ENCODE measurements at regions not wholly inside any gene's neighbourhood (a gene's known extent, or its start where the extent isn't known, plus 50 kb on each side); places are given as distances from the start of the nearest gene placed in this dataset.

DNA sequence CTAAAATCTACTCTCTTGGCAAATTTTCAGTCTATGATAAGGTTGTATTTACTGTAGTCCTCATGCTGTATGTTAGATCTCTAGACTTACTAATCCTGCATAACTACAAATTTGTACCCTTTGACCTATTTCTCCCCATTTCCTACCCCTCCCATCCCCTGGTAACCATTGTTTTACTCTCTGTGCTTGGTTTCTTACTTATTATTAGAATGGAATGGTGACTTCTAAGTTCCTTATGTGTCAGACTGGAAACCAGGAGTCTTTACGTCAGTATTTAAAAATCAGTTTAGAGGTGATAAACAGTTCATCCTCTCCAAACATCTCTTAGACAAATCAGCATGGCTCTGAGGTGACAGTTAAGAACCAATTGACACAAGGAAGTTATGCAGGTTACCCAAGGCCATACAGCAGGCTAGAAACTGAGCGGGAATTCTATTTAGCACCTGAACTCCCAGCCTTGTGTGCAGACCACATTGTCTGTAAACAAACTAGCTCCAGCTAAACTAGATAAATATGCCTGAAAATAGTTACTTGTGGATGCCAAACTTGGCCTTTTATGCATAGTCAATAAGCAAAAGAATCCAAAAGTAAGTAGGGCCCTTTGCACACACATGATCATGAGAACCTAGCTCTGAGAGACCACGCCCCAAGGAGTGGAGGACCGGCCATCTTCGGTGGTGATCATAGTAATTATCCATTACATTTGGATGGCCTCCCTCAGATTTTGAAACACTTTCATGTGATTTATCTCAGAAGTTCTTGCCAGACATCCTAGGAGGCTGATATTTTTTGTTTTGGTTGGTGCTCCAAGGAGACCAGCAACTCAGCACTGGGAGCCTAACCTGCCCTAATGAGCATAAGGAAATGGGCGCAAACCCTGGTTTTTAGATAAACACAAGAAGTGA is 72.3 kb upstream of the BOC start:
- DNase-seq, result no peak

DNA sequence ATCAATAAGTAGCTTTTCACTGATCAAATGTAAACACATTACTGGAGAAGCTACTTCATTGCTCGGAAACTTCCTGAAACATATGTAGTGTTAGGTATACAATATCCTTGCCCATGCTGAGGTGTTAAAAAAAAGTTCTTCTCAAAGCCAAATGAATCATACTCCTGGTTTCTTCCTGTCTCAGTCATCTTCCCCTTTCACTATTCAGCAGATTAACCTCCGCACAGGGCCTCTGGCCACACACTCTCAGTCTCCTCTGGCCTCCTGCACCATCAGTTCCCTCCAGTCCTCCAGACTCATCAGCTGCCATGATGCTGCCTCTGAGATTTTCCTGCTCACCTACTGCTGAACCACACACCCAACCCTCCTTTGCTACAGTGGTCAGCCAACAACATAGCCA is 70.5 kb upstream of the BOC start:
- no peak for DNase-seq

DNA sequence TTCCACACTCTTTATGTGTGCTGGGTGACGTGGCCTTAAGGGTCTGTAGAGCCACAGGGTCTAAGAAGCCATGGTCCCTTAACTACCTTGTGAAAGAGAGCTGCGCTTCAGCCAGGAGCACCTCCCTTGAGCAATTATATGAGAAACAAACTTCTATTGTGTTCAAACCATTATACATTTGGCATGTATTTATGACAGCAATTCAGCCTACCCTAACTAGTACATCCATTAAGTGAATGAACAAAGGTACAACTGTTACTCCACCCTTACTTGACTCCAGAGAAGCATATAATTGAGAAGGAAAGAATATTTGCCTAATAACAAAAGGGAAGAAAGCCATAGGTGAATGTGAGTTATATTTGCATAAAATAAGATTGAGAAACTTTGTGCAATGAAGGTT is 69.8 kb upstream of the BOC start:
- DNase-seq, result no peak

DNA sequence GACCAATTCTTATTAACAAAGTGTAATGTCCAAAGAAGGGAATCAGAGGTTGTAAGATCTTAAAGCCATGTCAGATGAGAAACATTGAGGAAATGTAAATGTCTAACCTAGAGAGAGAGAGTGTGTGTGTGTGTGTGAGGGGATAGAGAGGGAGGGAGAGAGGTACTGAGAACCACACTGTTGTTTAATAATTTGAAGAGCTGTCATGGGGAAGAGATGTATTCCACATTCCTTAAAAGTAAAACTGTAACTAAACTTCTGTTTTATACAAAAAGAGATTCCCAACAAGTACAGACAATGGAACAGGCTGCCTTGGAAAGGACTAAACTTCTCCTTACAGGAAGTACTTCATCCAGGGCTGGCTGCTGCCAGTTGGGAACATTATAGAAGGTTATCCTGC is 68.9 kb upstream of the BOC start:
- no peak for DNase-seq

DNA sequence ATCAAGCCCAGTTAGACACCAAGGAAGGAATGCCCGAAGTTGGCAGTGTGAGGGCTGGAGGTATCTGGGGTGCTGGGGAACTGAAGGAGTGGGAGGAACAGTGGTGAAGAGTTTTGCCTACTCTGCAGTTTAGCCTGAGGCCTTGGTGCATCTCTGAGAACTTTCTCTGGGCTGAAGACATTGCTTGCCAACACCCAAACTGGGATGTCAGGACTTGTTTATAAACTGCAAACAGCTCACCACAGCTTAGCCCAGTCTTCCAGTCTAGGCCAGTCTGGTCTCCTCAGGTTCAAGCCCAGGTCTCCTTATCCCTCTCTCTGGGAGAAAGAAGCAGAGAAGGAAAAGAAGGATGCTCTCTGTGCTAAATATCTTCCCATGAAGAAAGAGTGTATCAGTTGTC is 68.0 kb upstream of the BOC start:
- DNase-seq, result no peak

DNA sequence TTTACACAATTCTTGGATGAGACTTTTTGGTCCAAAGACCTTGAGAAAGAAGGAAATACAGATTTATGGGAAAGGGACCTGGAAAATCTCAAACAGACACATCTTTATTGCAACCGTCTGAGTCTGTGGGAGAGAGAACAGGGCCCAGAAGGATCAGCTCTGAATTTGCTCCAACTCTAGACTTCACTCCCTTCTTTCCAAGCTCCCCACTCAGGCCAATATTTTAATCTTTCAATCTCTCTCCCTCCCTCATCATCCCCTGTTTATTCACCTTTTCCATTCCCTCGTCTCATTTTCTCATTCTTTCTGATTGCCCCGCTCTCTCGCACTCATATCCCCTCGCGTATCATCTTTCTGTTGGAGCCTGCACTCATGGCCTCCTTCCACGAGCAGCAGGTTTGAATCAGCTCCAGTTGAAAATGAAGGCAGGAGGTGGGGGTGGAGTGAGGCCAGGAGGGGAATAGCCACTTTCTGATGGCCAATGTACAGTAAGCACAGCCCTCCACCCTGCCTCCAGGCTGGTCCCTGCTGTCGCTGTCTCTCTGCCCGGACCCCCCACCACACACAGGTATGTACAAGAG is 63.6 kb upstream of the BOC start:
- DNase-seq, result no peak

DNA sequence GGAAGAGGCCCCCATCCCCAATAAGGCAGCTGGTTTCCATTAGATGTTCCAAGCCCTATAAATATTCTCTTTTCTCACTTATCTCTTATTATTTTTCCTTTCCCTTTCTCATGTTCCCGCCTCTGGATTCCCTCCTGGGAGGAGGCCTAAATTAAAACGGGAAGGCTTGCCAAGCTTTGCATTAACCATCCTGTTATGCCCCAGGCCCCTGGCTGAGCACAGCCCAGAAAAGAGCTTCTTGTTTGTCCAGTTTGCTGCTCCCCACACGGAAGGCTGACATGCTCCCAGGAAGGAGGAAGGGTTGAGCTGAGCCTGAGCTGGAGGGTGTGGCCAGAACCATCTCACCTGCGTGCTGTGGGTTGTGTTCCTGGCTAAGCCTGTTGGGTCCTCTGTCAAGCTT is 63.1 kb upstream of the BOC start:
- DNase-seq, result no peak

DNA sequence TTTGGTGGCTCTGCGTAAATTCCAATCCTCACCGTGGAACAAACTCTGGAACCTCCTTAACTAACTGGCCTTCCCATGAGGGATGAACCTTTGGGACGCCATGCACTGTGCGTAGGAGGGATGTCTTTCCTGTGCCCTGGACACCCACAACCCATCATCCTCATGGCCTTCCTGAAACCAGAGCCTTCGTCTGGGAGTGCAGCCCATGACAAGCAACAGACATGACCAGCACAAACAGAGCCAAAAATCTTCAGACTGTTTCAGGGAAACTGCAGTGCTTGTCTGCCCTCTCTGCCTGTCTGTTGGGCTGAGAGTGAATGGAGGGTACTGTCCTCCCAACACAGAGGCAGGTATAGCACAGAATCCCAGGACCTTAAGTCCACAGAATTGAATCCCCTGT is 61.1 kb upstream of the BOC start:
- no peak for DNase-seq

DNA sequence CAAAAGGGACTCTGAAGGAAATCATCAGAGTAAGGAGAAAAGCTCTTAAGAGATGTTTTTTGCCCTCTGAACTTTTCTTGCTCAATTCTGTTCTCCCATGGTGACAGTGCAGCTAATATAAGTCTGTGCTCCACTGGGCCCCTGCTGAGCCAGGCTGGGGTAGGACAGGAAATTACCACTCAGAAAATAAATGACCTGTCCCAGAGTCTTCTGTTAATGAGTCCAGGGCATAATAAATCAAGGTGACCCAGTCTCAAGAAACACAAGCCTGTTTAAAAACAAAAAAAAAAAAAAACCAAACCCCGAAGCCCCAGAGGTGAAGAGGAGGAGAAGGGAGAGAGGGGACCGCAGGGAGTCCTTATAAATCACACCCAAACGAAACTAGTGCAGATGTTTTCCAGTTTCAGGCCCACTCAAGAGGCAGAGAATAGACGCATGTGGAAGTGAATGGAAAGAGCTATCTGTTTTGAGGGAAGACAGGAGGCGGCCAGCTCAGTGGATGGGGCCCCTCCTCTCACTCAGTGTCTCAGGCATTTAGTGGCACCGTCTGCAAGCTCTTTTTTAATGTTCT is 59.8 kb upstream of the BOC start:
- DNase-seq, result no peak

DNA sequence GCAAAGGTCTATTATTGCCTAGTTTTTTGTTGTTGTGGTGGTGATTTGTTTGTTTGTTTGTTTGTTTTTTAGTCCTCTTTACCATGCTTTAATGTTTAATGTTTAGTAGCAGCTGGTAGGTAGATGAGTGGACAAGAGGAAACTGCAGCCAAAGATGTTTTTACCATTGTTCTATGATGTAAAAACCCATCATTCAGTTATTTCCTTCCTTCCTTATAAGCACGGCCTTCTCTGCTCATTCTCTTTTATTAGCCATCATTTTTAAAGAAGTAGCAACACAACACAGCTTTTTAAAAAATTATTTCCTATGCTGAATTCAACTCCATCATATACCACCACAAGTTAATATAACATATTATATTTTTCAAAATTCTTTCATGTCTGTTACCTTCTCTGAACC is 58.5 kb upstream of the BOC start:
- DNase-seq, result no peak

DNA sequence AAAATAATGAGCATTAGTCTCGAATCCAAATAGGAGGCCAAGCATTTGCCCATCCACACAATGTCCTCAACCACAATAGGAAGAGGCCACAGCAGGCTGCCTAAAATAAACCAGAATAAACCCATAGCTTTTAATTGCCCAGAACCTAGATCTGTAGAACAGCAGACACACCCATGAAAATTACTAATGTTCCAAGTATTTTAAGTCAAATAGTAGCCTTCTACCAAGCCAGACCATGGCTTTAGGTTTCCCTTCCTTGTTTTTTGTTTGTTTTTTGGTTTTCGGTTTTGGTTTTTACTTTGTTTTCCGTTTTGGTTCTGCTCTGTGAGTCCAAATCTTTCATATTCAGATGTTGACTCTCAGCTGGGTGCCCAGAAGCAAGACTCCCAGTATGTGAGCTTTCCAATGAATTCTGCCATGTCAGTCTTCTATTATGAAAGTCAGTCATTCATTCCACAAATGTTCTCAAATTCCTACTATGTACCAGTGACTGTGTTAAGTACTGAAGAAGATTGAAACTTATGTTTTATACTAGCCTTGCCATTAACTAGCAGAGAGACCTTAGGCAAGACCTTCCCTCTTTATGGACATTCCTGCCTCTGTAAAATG is 57.8 kb upstream of the BOC start:
- DNase-seq, result no peak

DNA sequence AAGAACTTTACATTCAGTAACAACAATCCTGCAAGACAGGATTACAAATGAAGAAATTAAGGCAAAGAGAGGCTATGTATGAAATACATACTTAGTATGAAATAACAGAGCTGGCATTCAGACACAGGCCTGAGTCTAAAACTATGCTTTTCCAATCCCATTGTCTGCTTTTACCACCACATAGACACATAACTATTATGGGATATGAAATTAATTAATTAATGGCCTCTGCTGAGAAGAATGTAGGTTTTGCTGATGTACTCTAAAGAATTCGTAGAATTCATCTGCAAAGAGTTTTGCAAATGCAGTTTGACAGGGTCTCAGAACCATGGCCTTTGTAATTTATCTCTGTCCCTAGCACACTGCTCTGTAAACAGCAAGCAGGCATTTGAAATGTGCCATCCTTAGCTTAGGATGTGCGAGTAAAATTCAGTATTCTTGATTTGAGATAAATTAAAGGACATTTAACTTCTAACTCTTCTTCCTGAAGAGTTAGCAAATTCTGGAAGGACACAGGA is 54.5 kb upstream of the BOC start:
- DNase-seq, result no peak

DNA sequence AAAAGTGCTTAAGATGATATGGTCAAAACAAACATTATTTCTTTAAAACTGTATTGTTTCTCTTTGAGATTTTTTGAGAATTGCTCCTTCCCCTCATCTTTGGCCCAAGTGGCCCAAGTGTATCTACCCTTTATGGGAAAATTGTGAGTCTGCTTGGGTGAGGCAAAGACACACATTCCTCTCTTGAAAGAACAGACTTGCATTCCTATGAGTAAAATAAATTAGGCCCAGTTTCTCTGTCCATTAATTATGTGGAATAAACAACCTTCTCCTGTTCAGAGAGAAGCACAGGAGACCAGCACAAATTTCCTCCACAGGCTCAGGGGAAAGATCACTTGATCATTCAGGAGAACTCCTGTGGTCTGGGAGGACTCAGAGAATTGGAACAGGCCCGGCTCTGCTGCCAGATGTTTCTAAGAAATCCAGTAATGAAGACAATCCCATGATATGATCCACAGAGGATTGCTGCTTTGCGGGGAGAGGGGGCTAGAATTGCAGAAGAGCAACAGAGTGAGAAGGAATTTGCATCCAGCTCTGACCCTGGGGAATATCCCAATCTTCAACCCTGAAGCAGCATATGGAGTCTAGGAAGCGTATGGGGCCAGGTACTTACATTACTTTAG is 53.8 kb upstream of the BOC start:
- DNase-seq, result no peak

DNA sequence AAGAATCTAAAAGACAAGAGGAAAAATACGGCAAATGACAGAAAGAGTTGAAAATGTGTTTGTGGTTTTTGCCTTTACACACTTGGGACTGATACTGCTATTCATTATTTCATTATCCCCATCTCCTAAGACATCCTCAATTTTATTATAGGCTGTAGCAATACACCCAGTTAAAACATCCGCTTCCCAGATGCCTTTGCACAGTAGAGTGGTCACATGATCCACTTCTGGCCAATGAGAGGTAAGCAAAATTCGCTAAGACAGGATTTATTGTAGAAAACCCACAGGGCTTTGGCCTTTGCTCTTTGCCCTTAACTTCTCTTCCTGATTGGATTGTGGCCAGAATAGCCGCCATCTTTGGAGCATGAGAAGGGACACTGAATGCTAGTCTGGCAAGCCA is 53.2 kb upstream of the BOC start:
- no peak for DNase-seq

All from OCI-M1 (cell line).